Osteocyte (in vitro differentiated cells): ENCODE measurements at regions not wholly inside any gene's neighbourhood (a gene's known extent, or its start where the extent isn't known, plus 50 kb on each side); places are given as distances from the start of the nearest gene placed in this dataset.
A peak's percentile ranks its signal among the peaks of the same experiment; 100 is the strongest.

Experiments used
- DNase-seq: peaks from one replicate; pipeline ENCODE4 v3.0.0; 2021; ENCODE audit warnings: mixed read lengths; ENCODE audit not compliant: unreplicated experiment; ENCODE audit errors: extremely low spot score
- H3K27ac Mint-ChIP-seq: one replicate; pipeline ENCODE4 v1.8.0; 2021; ENCODE audit warnings: mild to moderate bottlenecking, mixed read lengths; ENCODE audit not compliant: unreplicated experiment
- H3K27me3 Mint-ChIP-seq: one replicate; pipeline ENCODE4 v1.8.0; 2021; ENCODE audit warnings: mixed read lengths; ENCODE audit not compliant: unreplicated experiment
- H3K36me3 Mint-ChIP-seq: one replicate; pipeline ENCODE4 v1.8.0; 2021; ENCODE audit warnings: mixed read lengths; ENCODE audit not compliant: unreplicated experiment
- H3K4me1 Mint-ChIP-seq: one replicate; pipeline ENCODE4 v1.8.0; 2021; ENCODE audit warnings: mixed read lengths; ENCODE audit not compliant: unreplicated experiment
- H3K4me3 Mint-ChIP-seq: one replicate; pipeline ENCODE4 v1.8.0; 2021; ENCODE audit warnings: mild to moderate bottlenecking, moderate library complexity, mixed read lengths; ENCODE audit not compliant: unreplicated experiment
- H3K9me3 Mint-ChIP-seq: one replicate; pipeline ENCODE4 v1.8.0; 2021; ENCODE audit warnings: mixed read lengths; ENCODE audit not compliant: unreplicated experiment
- CTCF ChIP-seq: fragments of 200-600 bp; sonication (generic); IDR thresholded peaks from 2 replicates; pipeline ENCODE4 v1.5.0; 2021; ENCODE audit warnings: antibody characterized with exemption, mild to moderate bottlenecking, moderate library complexity

GRCh38 chr18:41690332-41691127 is 264.5 kb upstream of the PIK3C3 start:
- Mint-ChIP-seq H3K9me3 (peaks cover 5% of the 10 kb centered on the region), H3K27ac (no peak overlapping the region), H3K4me3 (no peak overlapping the region), H3K36me3 (no peaks in the 10 kb centered on the region), H3K4me1 (peaks cover 22% of the 10 kb centered on the region), H3K27me3 (peaks cover 4% of the 10 kb centered on the region)
- DNase-seq, result no peak
- no peak for TF ChIP-seq CTCF

- H3K27me3 Mint-ChIP-seq, result peaks cover 9% of the 10 kb centered on the region
- no peaks in the 10 kb centered on the region for H3K4me1 Mint-ChIP-seq
- no peak overlapping the region for H3K27ac Mint-ChIP-seq
- H3K36me3 Mint-ChIP-seq, result no peaks in the 10 kb centered on the region
- H3K9me3 Mint-ChIP-seq, result no peaks in the 10 kb centered on the region
- no peak overlapping the region for H3K4me3 Mint-ChIP-seq
- TF ChIP-seq CTCF, result no peak
- no peak for DNase-seq
Observed at GRCh38 chr18:41687138-41687537, 267.9 kb upstream of the PIK3C3 start.

GRCh38 chr18:41681138-41681880 is 273.7 kb upstream of the PIK3C3 start:
- Mint-ChIP-seq H3K36me3 (no peaks in the 10 kb centered on the region), H3K9me3 (no peaks in the 10 kb centered on the region), H3K4me1 (no peaks in the 10 kb centered on the region), H3K27ac (no peak overlapping the region), H3K4me3 (no peak overlapping the region), H3K27me3 (peaks cover 38% of the 10 kb centered on the region)
- TF ChIP-seq CTCF, result no peak
- no peak for DNase-seq

GRCh38 chr18:41674506-41674905 is 280.5 kb upstream of the PIK3C3 start:
- no peak overlapping the region for H3K27ac Mint-ChIP-seq
- no peaks in the 10 kb centered on the region for H3K9me3 Mint-ChIP-seq
- TF ChIP-seq CTCF, result no peak
- no peaks in the 10 kb centered on the region for H3K36me3 Mint-ChIP-seq
- no peak overlapping the region for H3K4me3 Mint-ChIP-seq
- H3K4me1 Mint-ChIP-seq, result no peaks in the 10 kb centered on the region
- no peak for DNase-seq
- peaks cover 65% of the 10 kb centered on the region for H3K27me3 Mint-ChIP-seq

- no peak for TF ChIP-seq CTCF
- Mint-ChIP-seq H3K9me3 (peaks cover 5% of the 10 kb centered on the region), H3K27ac (peak overlapping the region; percentile 46), H3K27me3 (peaks cover 9% of the 10 kb centered on the region), H3K4me1 (peaks cover 21% of the 10 kb centered on the region), H3K4me3 (no peak overlapping the region), H3K36me3 (no peaks in the 10 kb centered on the region)
- DNase-seq, result no peak
Observed at GRCh38 chr18:41666231-41666630, 288.8 kb upstream of the PIK3C3 start.
